HS-5 (cell line): ENCODE measurements at regions not wholly inside any gene's neighbourhood (a gene's known extent, or its start where the extent isn't known, plus 50 kb on each side); places are given as distances from the start of the nearest gene placed in this dataset.

Experiments
- DNase-seq: peaks from one replicate; pipeline ENCODE4 v3.0.0-alpha.2; 2012; ENCODE audit warnings: low read depth

- no peak for DNase-seq
Measured at GRCh38 chr11:116182356-116182966, 590.3 kb downstream of the BUD13 start.

- DNase-seq = no peak
Measured at GRCh38 chr11:116180806-116181600, 591.8 kb downstream of the BUD13 start.

- DNase-seq = no peak
Measured at GRCh38 chr11:116179401-116179800, 593.4 kb downstream of the BUD13 start.

GRCh38 chr11:116177521-116178210, 595.1 kb downstream of the BUD13 start:
- DNase-seq = no peak

- no peak for DNase-seq
Measured at GRCh38 chr11:116176484-116177005, 596.2 kb downstream of the BUD13 start.

- DNase-seq = no peak
Measured at GRCh38 chr11:116175707-116176106, 597.1 kb downstream of the BUD13 start.

- no peak for DNase-seq
Measured at GRCh38 chr11:116173941-116174911, 598.6 kb downstream of the BUD13 start.

- DNase-seq = no peak
Measured at GRCh38 chr11:116173506-116173905, 599.3 kb downstream of the BUD13 start.

GRCh38 chr11:116172851-116173250, 599.9 kb downstream of the BUD13 start:
- no peak for DNase-seq

GRCh38 chr11:116172156-116172555, 600.6 kb downstream of the BUD13 start:
- no peak for DNase-seq

GRCh38 chr11:116171271-116172140, 601.3 kb downstream of the BUD13 start:
- no peak for DNase-seq

GRCh38 chr11:116170526-116171120, 602.2 kb downstream of the BUD13 start:
- DNase-seq = no peak

GRCh38 chr11:116169776-116170175, 603.0 kb downstream of the BUD13 start:
- no peak for DNase-seq

GRCh38 chr11:116168459-116168787, 604.4 kb downstream of the BUD13 start:
- DNase-seq = no peak

GRCh38 chr11:116167706-116168458, 604.9 kb downstream of the BUD13 start:
- DNase-seq = no peak

GRCh38 chr11:116166573-116167465, 606.0 kb downstream of the BUD13 start:
- no peak for DNase-seq

GRCh38 chr11:116164843-116165242, 607.9 kb downstream of the BUD13 start:
- no peak for DNase-seq

- DNase-seq = no peak
Measured at GRCh38 chr11:116162886-116163230, 609.9 kb downstream of the BUD13 start.
